Activated B cell treated with CpG ODN at 0.5 μM for 24 hours (primary cell): ENCODE measurements at regions not wholly inside any gene's neighbourhood (a gene's known extent, or its start where the extent isn't known, plus 50 kb on each side); places are given as distances from the start of the nearest gene placed in this dataset.

ENCODE experiments used
- ATAC-seq: fragments of 200-7000 bp; cut with Tn5 transposase; one replicate; pipeline ENCODE4 v1.10.0; 2021; ENCODE audit warnings: low read depth, mild to moderate bottlenecking, moderate library complexity
- CTCF ChIA-PET: fragments of 350-600 bp; sonication (Branson Sonifier 250); formaldehyde crosslinking; loops from one replicate; lab custom pipeline; 2021; ENCODE audit warnings: antibody characterized with exemption; lab: Charles Lee
- POLR2A ChIA-PET: fragments of 350-600 bp; sonication (Branson Sonifier 250); formaldehyde crosslinking; loops from one replicate; lab custom pipeline; 2021; ENCODE audit warnings: antibody characterized with exemption; lab: Charles Lee
- DNase-seq: peaks from one replicate; pipeline ENCODE4 v3.0.0; 2022
- H3K27ac Mint-ChIP-seq: one replicate; pipeline ENCODE4 v1.8.0; 2020; ENCODE audit warnings: mixed read lengths
- H3K27me3 Mint-ChIP-seq: one replicate; pipeline ENCODE4 v1.8.0; 2021; ENCODE audit warnings: mixed read lengths
- H3K36me3 Mint-ChIP-seq: one replicate; pipeline ENCODE4 v1.8.0; 2021; ENCODE audit warnings: low read depth, mixed read lengths
- H3K4me1 Mint-ChIP-seq: one replicate; pipeline ENCODE4 v1.8.0; 2021; ENCODE audit warnings: mixed read lengths
- H3K4me3 Mint-ChIP-seq: one replicate; pipeline ENCODE4 v1.8.0; 2020; ENCODE audit warnings: mild to moderate bottlenecking, mixed read lengths
- H3K9me3 Mint-ChIP-seq: one replicate; pipeline ENCODE4 v1.8.0; 2020; ENCODE audit warnings: mixed read lengths
- CTCF ChIP-seq: fragments of 200-600 bp; IDR thresholded peaks from one replicate; pipeline ENCODE4 v1.8.0; 2022; ENCODE audit warnings: antibody characterized with exemption, mild to moderate bottlenecking
- intact Hi-C: fragments of 100-400 bp; cut with micrococcal nuclease; formaldehyde crosslinking; loops from one replicate; pipeline ENCODE4 v1.15.1; 2024

DNA sequence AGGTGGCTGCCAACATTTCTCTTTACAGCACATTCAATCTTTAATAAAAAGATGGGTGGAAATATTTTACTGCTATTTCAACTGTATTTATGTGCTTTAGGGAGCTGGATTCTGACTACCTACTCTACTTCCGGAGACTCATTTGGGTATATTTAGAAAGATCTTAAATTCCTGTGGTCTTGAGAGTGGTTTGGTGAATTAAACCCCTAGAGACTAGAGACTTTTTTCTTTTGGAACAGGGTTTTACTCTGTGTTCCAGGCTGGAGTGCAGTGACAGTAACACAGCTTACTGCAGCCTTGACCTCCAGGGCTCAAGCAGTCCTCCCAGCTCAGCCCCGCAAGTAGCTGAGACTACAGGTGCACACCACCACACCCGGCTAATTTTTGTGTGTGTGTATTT is 79.0 kb upstream of the HABP2 start:
- H3K4me3 Mint-ChIP-seq = no peak overlapping the region
- H3K36me3 Mint-ChIP-seq = no peaks in the 10 kb centered on the region
- DNase-seq (no peak), ATAC-seq (no peak)
- CTCF ChIA-PET = no interaction called here
- POLR2A ChIA-PET = no interaction called here
- peaks cover 2% of the 10 kb centered on the region for H3K9me3 Mint-ChIP-seq
- TF ChIP-seq CTCF = no peak
- H3K27me3 Mint-ChIP-seq = no peaks in the 10 kb centered on the region
- no peaks in the 10 kb centered on the region for H3K4me1 Mint-ChIP-seq
- no peak overlapping the region for H3K27ac Mint-ChIP-seq
- intact Hi-C loops = no loop called here

GRCh38 chr10:113474752-113475151 is 78.1 kb upstream of the HABP2 start:
- peaks cover 6% of the 10 kb centered on the region for H3K9me3 Mint-ChIP-seq
- no peak for DNase-seq
- no peaks in the 10 kb centered on the region for H3K36me3 Mint-ChIP-seq
- ATAC-seq = no peak
- no peak for TF ChIP-seq CTCF
- no peaks in the 10 kb centered on the region for H3K27me3 Mint-ChIP-seq
- no peak overlapping the region for H3K4me3 Mint-ChIP-seq
- intact Hi-C loops = no loop called here
- POLR2A ChIA-PET = no interaction called here
- CTCF ChIA-PET = interaction anchor here (0.6 kb wide), 1 partner anchor 1527 kb away, joined by 3 read pairs; no protein-coding TSS in a partner anchor
- no peak overlapping the region for H3K27ac Mint-ChIP-seq
- H3K4me1 Mint-ChIP-seq = no peaks in the 10 kb centered on the region

- intact Hi-C loops = no loop called here
- DNase-seq (no peak), ATAC-seq (no peak)
- Mint-ChIP-seq H3K27me3 (no peaks in the 10 kb centered on the region), H3K4me1 (no peaks in the 10 kb centered on the region), H3K9me3 (peaks cover 9% of the 10 kb centered on the region), H3K36me3 (no peaks in the 10 kb centered on the region), H3K4me3 (no peak overlapping the region), H3K27ac (no peak overlapping the region)
- CTCF ChIA-PET = interaction anchor here (0.6 kb wide), 1 partner anchor 1527 kb away, joined by 3 read pairs; no protein-coding TSS in a partner anchor
- POLR2A ChIA-PET = no interaction called here
- no peak for TF ChIP-seq CTCF
These were observed 77.5 kb upstream of the HABP2 start for GRCh38 chr10:113475381-113475807.

DNA sequence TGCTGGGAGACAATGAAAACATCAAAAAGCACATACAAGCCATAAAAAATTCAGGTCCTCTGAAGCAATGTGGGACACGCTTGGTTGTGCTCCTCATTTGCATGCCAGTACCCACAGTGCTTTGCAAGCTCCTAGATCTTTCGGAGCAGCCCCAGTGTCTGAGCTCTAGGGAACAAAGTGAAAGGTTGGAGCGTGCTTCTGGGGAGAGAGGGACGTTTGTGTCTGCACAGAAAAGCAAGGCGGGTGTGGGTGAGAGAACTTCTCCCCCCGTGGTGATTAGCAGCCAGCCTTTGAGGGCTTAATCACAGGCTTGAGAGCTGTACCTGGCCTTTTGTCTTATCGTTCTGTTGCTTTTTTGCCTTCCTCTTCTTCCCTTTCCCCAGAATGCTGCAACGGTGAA is 76.7 kb upstream of the HABP2 start:
- ATAC-seq (no peak), DNase-seq (no peak)
- intact Hi-C loops = no loop called here
- ChIA-PET CTCF (no interaction called here), POLR2A (no interaction called here)
- Mint-ChIP-seq H3K4me1 (no peaks in the 10 kb centered on the region), H3K27me3 (no peaks in the 10 kb centered on the region), H3K27ac (no peak overlapping the region), H3K9me3 (peaks cover 9% of the 10 kb centered on the region), H3K36me3 (no peaks in the 10 kb centered on the region), H3K4me3 (no peak overlapping the region)
- TF ChIP-seq CTCF = no peak

DNA sequence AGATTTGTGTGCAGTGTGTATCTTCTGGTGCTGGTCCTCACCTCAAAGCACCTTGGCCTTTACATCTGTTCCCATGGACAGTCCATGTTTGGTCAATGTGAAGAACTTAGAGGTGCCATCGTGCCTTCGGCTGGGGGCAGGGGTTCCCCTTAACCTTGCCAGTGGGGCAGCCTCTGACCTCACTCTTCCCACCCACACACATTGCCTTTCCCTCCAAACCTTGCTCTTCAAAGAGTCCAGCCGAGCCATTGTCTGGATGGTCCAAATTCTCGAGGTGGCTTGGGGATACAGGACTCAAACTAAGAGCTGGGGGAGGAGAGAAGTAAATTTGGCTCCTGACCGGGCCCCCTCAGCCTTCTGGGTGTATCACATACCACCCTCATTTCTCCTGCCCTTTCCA is 76.2 kb upstream of the HABP2 start:
- ChIA-PET CTCF (no interaction called here), POLR2A (no interaction called here)
- ATAC-seq (no peak), DNase-seq (no peak)
- intact Hi-C loops = no loop called here
- Mint-ChIP-seq H3K27me3 (no peaks in the 10 kb centered on the region), H3K4me3 (no peak overlapping the region), H3K4me1 (no peaks in the 10 kb centered on the region), H3K36me3 (no peaks in the 10 kb centered on the region), H3K9me3 (peaks cover 9% of the 10 kb centered on the region), H3K27ac (no peak overlapping the region)
- no peak for TF ChIP-seq CTCF
